Prostate gland (tissue), 2 donors: ENCODE measurements at regions not wholly inside any gene's neighbourhood (a gene's known extent, or its start where the extent isn't known, plus 50 kb on each side); places are given as distances from the start of the nearest gene placed in this dataset.

Experiments used
- DNase-seq: peaks from one replicate; pipeline ENCODE4 v3.0.0-alpha.2; 2019; ENCODE audit warnings: low spot score
- H3K27ac ChIP-seq, 2 donors: fragments of 200-600 bp; sonication (generic); 2 replicates each; pipeline ENCODE4 v1.5.1; 2017 to 2019
- H3K27me3 ChIP-seq: fragments of 200-600 bp; sonication (generic); replicated peaks from 2 replicates; pipeline ENCODE4 v1.5.1; 2019; ENCODE audit not compliant: insufficient read depth
- H3K36me3 ChIP-seq, 2 donors: fragments of 200-600 bp; sonication (generic); 1 replicate in 1 of 2; 2 replicates in 1 of 2; pipeline versions ENCODE4 v1.5.1 to v1.8.1; 2017 to 2019
- H3K4me1 ChIP-seq: fragments of 200-600 bp; sonication (generic); replicated peaks from 2 replicates; pipeline ENCODE4 v1.5.1; 2019
- H3K4me3 ChIP-seq, 2 donors: fragments of 200-600 bp; sonication (generic); 2 replicates each; pipeline ENCODE4 v1.5.1; 2017 to 2019
- H3K9me3 ChIP-seq: fragments of 200-600 bp; sonication (generic); 2 replicates; pipeline ENCODE4 v1.5.1; 2017
- CTCF ChIP-seq, 4 experiments: fragments of 200-600 bp in 2 of 4; fragments of 450-650 bp in 2 of 4; sonication (generic) in 2 of 4; IDR thresholded peaks; 1 replicate in 3 of 4; 2 replicates in 1 of 4; pipeline ENCODE4 v1.5.1; 2016 to 2019; ENCODE audit warnings: antibody characterized with exemption in 4 of 4, mild to moderate bottlenecking in 2 of 4, moderate library complexity in 2 of 4
- POLR2A ChIP-seq: fragments of 450-650 bp; IDR thresholded peaks from one replicate; pipeline ENCODE4 v1.6.1; 2016; ENCODE audit warnings: antibody characterized with exemption, mild to moderate bottlenecking
- POLR2AphosphoS5 ChIP-seq: sonication (generic); formaldehyde crosslinking; IDR thresholded peaks from one replicate; pipeline ENCODE4 v1.6.1; 2017; ENCODE audit warnings: antibody characterized with exemption
- WGBS: methylation state at CpG from one replicate; pipeline ENCODE4 v1.1.5; 2018; 5-methylcytosine and 5-hydroxymethylcytosine counted together
- intact Hi-C: fragments of 100-400 bp; cut with DNase I; formaldehyde crosslinking; loops from one replicate; pipeline ENCODE4 v1.14.2; 2022

DNA sequence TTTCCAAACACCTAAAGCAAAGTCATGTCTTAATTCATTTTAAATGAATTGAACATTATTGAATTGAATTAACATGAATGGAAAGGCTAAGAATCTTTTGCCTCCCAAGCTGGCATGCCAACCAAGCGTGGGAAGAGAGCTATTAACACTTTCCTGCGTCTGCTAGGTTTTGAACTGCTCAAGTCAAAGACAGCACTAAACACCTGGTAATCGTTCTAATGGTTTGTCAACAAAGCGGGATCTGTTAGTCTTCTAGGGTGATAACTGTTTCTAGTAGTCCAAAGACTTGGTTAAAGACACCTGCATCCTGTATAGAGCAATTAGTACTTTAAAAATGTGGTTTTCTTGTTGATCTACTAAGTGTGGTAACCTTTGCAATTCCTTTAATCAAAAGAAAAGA is 164.2 kb upstream of the HMGA2 start:
- no peak for DNase-seq
- intact Hi-C loops = no loop called here
- TF ChIP-seq POLR2A = no peak
- TF ChIP-seq POLR2AphosphoS5 = no peak
- no peak for TF ChIP-seq CTCF (IDR thresholded peaks at IDR 0.05)
- Histone ChIP-seq H3K4me1 (no peaks in the 10 kb centered on the region), H3K27ac (no peak overlapping the region), H3K4me3 (no peak overlapping the region), H3K36me3 (no peaks in the 10 kb centered on the region), H3K9me3 (no peaks in the 10 kb centered on the region), H3K27me3 (peaks cover 4% of the 10 kb centered on the region)
- 67% methylated on average over 4 of the region's 4 CpGs for WGBS

DNA sequence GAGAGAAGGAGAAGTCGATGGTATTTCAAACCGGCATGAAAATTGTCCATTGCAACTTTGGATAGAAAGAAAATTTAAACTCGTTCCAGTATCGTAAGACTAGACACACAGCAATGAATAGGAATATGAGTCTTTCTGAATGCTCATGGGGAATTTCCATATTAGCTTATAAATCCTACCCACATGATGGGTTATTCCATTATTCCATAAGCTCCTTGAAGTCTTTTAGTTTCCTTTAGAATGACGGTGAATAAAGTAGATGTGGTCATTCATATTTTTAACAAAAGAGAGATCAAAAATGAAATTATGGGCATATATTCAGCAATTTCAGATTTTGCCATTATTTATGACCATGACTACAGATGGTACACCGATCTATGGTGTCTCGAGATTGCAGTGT is 163.4 kb upstream of the HMGA2 start:
- no peak overlapping the region for H3K27ac ChIP-seq
- WGBS = 96% methylated on average over 7 of the region's 7 CpGs
- TF ChIP-seq CTCF (IDR thresholded peaks at IDR 0.05) (no peak), POLR2A (no peak), POLR2AphosphoS5 (no peak)
- intact Hi-C loops = no loop called here
- no peaks in the 10 kb centered on the region for H3K4me1 ChIP-seq
- H3K27me3 ChIP-seq = peaks cover 4% of the 10 kb centered on the region
- no peaks in the 10 kb centered on the region for H3K36me3 ChIP-seq
- no peak overlapping the region for H3K4me3 ChIP-seq
- DNase-seq = no peak
- no peaks in the 10 kb centered on the region for H3K9me3 ChIP-seq

DNA sequence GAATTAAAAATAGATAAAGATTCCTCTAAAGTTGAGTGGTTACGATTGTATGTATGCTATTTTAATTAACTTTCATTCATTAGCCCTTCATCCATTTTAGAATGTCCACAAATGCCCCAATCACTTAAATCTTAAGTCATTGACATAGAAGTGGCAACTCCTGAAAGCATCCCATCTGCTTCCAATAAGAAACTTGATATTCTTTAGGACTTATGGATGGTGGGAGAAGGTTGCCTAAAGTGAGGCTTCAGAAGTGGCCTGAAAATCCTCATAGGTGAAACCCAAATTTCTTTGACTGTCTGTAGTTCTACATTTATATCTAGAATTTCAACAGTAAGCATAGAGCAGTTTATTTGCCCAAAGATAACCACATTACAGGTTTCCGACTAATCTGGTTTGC is 161.7 kb upstream of the HMGA2 start:
- peaks cover 4% of the 10 kb centered on the region for H3K27me3 ChIP-seq
- no peaks in the 10 kb centered on the region for H3K9me3 ChIP-seq
- no peaks in the 10 kb centered on the region for H3K36me3 ChIP-seq
- H3K27ac ChIP-seq = no peak overlapping the region
- H3K4me1 ChIP-seq = no peaks in the 10 kb centered on the region
- DNase-seq = no peak
- intact Hi-C loops = no loop called here
- WGBS = 95% methylated on average over 2 of the region's 2 CpGs
- H3K4me3 ChIP-seq = no peak overlapping the region
- TF ChIP-seq CTCF (IDR thresholded peaks at IDR 0.05) (no peak), POLR2AphosphoS5 (no peak), POLR2A (no peak)

- no peak overlapping the region for H3K4me3 ChIP-seq
- H3K4me1 ChIP-seq = no peaks in the 10 kb centered on the region
- peaks cover 4% of the 10 kb centered on the region for H3K27me3 ChIP-seq
- TF ChIP-seq POLR2A = no peak
- no peak for TF ChIP-seq POLR2AphosphoS5
- TF ChIP-seq CTCF (IDR thresholded peaks at IDR 0.05) = no peak
- 91% methylated on average over 5 of the region's 5 CpGs for WGBS
- intact Hi-C loops = no loop called here
- DNase-seq = no peak
- no peak overlapping the region for H3K27ac ChIP-seq
- no peaks in the 10 kb centered on the region for H3K9me3 ChIP-seq
- H3K36me3 ChIP-seq = no peaks in the 10 kb centered on the region
These were observed 161.2 kb upstream of the HMGA2 start for GRCh38 chr12:65663097-65663496.

DNA sequence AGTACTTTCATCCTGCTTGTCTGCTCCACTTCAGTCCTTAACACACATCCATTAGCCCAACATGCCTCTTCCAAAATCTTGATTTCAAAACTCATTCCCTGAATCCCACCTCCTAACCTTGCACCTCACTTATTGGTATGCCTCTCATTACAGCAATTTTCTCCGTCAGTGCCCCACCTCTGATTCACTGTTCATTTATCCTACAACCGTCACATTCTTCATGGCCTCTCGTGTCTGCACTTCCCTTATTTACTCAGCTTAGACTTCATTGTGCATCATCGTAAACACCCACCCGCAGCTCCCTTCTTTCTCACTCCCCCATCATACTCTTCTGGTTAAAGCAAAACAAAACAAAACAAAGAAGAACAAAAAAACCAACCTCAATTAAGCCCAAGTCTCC is 160.6 kb upstream of the HMGA2 start:
- WGBS = 68% methylated on average over 5 of the region's 5 CpGs
- H3K27me3 ChIP-seq = peaks cover 4% of the 10 kb centered on the region
- TF ChIP-seq POLR2AphosphoS5 = no peak
- no peak for TF ChIP-seq CTCF (IDR thresholded peaks at IDR 0.05)
- TF ChIP-seq POLR2A = no peak
- H3K36me3 ChIP-seq = no peaks in the 10 kb centered on the region
- no peak overlapping the region for H3K27ac ChIP-seq
- no peak for DNase-seq
- intact Hi-C loops = no loop called here
- no peaks in the 10 kb centered on the region for H3K4me1 ChIP-seq
- no peaks in the 10 kb centered on the region for H3K9me3 ChIP-seq
- H3K4me3 ChIP-seq = no peak overlapping the region
